Fibroblast of lung (primary cell): ENCODE measurements at regions not wholly inside any gene's neighbourhood (a gene's known extent, or its start where the extent isn't known, plus 50 kb on each side); places are given as distances from the start of the nearest gene placed in this dataset.
"Not testable (repeated sequence)": the region's sequence is repeated elsewhere in the genome, so short reads cannot be mapped to it uniquely, and the experiment has no call there.

ENCODE experiments used
- DNase-seq, 2 donors: peaks; one replicate each; pipeline versions ENCODE4 v3.0.0 to v3.0.0-alpha.2; 2010; ENCODE audit warnings: low read depth in 2 of 2
- H2AFZ ChIP-seq: 2 replicates; pipeline ENCODE4 v1.5.1; 2012; ENCODE audit warnings: low read length, control low read depth, inconsistent platforms
- H3K27ac ChIP-seq: 2 replicates; pipeline ENCODE4 v1.5.1; 2011; ENCODE audit warnings: low read length, control low read depth; ENCODE audit not compliant: insufficient read depth
- H3K27me3 ChIP-seq: 2 replicates; pipeline ENCODE4 v1.5.1; 2011; ENCODE audit warnings: mild to moderate bottlenecking, low read length; ENCODE audit not compliant: control insufficient read depth, insufficient read depth
- H3K36me3 ChIP-seq: 2 replicates; pipeline ENCODE4 v1.5.1; 2011; ENCODE audit warnings: low read length; ENCODE audit not compliant: control insufficient read depth, insufficient read depth
- H3K4me1 ChIP-seq: 2 replicates; pipeline ENCODE4 v1.5.1; 2011; ENCODE audit warnings: low read length; ENCODE audit not compliant: control insufficient read depth, insufficient read depth; ENCODE audit errors: extremely low read depth
- H3K4me2 ChIP-seq: 2 replicates; pipeline ENCODE4 v1.5.1; 2011; ENCODE audit warnings: low read length, control low read depth; ENCODE audit not compliant: insufficient read depth; ENCODE audit errors: extremely low read depth
- H3K4me3 ChIP-seq, 4 experiments: fragments of 200-600 bp in 1 of 4; sonication (generic) in 1 of 4; replicated peaks in 1 of 4; 2 replicates each; pipeline ENCODE4 v1.5.1; 2011 to 2016; ENCODE audit warnings: low read length in 4 of 4, low read depth in 3 of 4, mild to moderate bottlenecking in 3 of 4, control low read depth in 2 of 4, inconsistent platforms in 1 of 4, mixed read lengths in 1 of 4; ENCODE audit not compliant: insufficient read depth in 1 of 4; ENCODE audit errors: control extremely low read depth in 1 of 4
- H3K79me2 ChIP-seq: 2 replicates; pipeline ENCODE4 v1.5.1; 2012; ENCODE audit warnings: mild to moderate bottlenecking, low read length, inconsistent platforms; ENCODE audit not compliant: control insufficient read depth, insufficient read depth
- H3K9ac ChIP-seq: 2 replicates; pipeline ENCODE4 v1.5.1; 2011; ENCODE audit warnings: mild to moderate bottlenecking, low read length, control low read depth; ENCODE audit not compliant: insufficient read depth
- H3K9me3 ChIP-seq: 2 replicates; pipeline ENCODE4 v1.5.1; 2012; ENCODE audit warnings: low read depth, low read length; ENCODE audit not compliant: control insufficient read depth, insufficient read depth
- H4K20me1 ChIP-seq: 2 replicates; pipeline ENCODE4 v1.5.1; 2011; ENCODE audit warnings: low read length; ENCODE audit not compliant: control insufficient read depth, insufficient read depth; ENCODE audit errors: extremely low read depth
- EZH2 ChIP-seq: IDR thresholded peaks from 2 replicates; pipeline ENCODE4 v1.5.1; 2012; ENCODE audit warnings: low read length, control low read depth, mild to moderate bottlenecking; ENCODE audit errors: missing control alignments
- TF ChIP-seq, protein P1 (sequence below), 2 donors: IDR thresholded peaks in 1 of 2; conservative IDR thresholded peaks in 1 of 2; 1 replicate in 1 of 2; 2 replicates in 1 of 2; pipeline ENCODE4 v1.5.1; 2011 to 2012; ENCODE audit warnings: low read length in 2 of 2, control low read depth in 1 of 2, inconsistent platforms in 1 of 2, low read depth in 1 of 2, mild to moderate bottlenecking in 1 of 2

DNA sequence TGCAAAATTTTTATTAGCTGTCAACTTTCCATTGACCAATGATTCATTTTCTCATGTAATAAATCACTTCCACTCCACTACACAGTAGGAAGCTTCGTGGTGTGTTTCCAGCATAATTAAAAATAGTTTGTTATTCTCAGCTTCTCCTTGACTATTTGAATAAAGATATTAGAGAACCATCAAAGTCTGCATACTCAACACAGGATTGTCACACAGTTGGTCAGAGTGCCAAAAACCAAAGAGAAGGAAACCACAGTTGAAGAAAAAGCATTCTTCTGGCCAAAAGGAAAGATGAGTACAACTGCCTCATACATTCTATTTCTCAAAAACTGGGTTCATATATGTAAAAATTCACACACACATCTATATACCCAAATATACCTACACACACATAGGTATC, 455.1 kb upstream of the HSF2 start:
- H2AFZ ChIP-seq = no peak overlapping the region
- no peak overlapping the region for H3K4me3 ChIP-seq
- no peaks in the 10 kb centered on the region for H3K4me1 ChIP-seq
- peak in 1 of 2 donors; percentile 77 for DNase-seq
- H3K4me2 ChIP-seq = no peak overlapping the region
- H3K27ac ChIP-seq = no peak overlapping the region
- TF ChIP-seq EZH2 = no peak
- TF ChIP-seq, protein P1, sequence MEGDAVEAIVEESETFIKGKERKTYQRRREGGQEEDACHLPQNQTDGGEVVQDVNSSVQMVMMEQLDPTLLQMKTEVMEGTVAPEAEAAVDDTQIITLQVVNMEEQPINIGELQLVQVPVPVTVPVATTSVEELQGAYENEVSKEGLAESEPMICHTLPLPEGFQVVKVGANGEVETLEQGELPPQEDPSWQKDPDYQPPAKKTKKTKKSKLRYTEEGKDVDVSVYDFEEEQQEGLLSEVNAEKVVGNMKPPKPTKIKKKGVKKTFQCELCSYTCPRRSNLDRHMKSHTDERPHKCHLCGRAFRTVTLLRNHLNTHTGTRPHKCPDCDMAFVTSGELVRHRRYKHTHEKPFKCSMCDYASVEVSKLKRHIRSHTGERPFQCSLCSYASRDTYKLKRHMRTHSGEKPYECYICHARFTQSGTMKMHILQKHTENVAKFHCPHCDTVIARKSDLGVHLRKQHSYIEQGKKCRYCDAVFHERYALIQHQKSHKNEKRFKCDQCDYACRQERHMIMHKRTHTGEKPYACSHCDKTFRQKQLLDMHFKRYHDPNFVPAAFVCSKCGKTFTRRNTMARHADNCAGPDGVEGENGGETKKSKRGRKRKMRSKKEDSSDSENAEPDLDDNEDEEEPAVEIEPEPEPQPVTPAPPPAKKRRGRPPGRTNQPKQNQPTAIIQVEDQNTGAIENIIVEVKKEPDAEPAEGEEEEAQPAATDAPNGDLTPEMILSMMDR (conservative IDR thresholded peaks at IDR 0.05 in 1 of 2, IDR thresholded peaks at IDR 0.05 in 1 of 2; ENCODE audit: low read depth in 1 of 2, low read length in 2 of 2) = no peak
- no peaks in the 10 kb centered on the region for H3K9me3 ChIP-seq
- H3K36me3 ChIP-seq = no peaks in the 10 kb centered on the region
- no peaks in the 10 kb centered on the region for H3K79me2 ChIP-seq
- no peaks in the 10 kb centered on the region for H3K27me3 ChIP-seq
- no peak overlapping the region for H3K9ac ChIP-seq
- H4K20me1 ChIP-seq = no peaks in the 10 kb centered on the region

DNA sequence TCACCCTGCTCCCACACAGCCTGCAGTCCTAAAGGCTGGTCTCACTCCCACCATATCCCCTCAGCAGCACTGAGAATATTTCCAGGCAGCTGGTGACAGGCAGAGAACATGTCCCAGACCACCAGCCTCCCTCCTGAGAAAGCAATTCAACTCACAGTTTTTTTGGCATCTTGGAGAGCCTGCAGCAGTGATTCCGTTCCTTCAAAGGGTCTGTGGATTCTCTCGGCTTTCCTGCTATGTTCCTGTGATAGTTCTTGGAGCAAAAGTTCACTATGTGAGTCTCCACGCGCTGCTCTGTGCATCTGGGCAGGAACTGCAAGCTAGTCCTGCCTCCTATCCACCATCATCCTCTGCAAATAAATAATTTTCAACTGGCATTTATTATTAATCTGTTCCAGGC, 448.3 kb upstream of the HSF2 start:
- H3K4me1 ChIP-seq = no peaks in the 10 kb centered on the region
- H3K27ac ChIP-seq = no peak overlapping the region
- H3K9ac ChIP-seq = no peak overlapping the region
- no peaks in the 10 kb centered on the region for H3K36me3 ChIP-seq
- no peaks in the 10 kb centered on the region for H4K20me1 ChIP-seq
- no peaks in the 10 kb centered on the region for H3K27me3 ChIP-seq
- H3K79me2 ChIP-seq = no peaks in the 10 kb centered on the region
- no peak overlapping the region for H3K4me3 ChIP-seq
- no peak overlapping the region for H3K4me2 ChIP-seq
- H2AFZ ChIP-seq = no peak overlapping the region
- no peak for TF ChIP-seq EZH2
- TF ChIP-seq, protein P1 (conservative IDR thresholded peaks at IDR 0.05 in 1 of 2, IDR thresholded peaks at IDR 0.05 in 1 of 2; ENCODE audit: low read depth in 1 of 2, low read length in 2 of 2) = no peak
- no peaks in the 10 kb centered on the region for H3K9me3 ChIP-seq
- no peak for DNase-seq

DNA sequence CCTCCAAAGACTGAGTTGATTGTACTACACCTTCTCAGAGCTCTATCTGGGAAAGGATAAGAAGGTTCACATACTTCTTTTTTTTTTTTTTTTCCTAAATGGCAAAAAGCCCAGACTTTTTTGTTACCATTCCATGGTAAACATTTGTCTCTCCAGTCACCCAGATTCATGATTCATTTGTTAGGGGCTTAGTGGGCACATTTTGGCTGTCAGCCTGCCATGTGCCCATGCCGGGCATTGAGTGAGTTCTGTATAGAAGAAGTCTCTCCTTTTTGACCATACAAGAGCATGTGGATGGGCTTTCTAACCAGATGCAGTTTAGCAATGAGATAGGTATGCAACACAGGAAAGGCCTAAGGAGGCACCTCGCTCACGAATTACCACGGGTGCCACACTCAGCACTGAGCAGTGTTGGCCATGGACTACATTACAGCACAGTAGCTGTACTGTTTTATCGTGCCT, 447.5 kb upstream of the HSF2 start:
- Histone ChIP-seq H3K27ac (no peak overlapping the region), H3K27me3 (no peaks in the 10 kb centered on the region), H3K79me2 (no peaks in the 10 kb centered on the region), H3K36me3 (no peaks in the 10 kb centered on the region), H3K9ac (no peak overlapping the region), H3K9me3 (no peaks in the 10 kb centered on the region), H3K4me1 (no peaks in the 10 kb centered on the region), H3K4me2 (no peak overlapping the region), H3K4me3 (no peak overlapping the region), H4K20me1 (no peaks in the 10 kb centered on the region), H2AFZ (no peak overlapping the region)
- peak; percentile 61 to 90 for DNase-seq
- TF ChIP-seq, protein P1 (conservative IDR thresholded peaks at IDR 0.05 in 1 of 2, IDR thresholded peaks at IDR 0.05 in 1 of 2; ENCODE audit: low read depth in 1 of 2, low read length in 2 of 2) = no peak
- TF ChIP-seq EZH2 = no peak

DNA sequence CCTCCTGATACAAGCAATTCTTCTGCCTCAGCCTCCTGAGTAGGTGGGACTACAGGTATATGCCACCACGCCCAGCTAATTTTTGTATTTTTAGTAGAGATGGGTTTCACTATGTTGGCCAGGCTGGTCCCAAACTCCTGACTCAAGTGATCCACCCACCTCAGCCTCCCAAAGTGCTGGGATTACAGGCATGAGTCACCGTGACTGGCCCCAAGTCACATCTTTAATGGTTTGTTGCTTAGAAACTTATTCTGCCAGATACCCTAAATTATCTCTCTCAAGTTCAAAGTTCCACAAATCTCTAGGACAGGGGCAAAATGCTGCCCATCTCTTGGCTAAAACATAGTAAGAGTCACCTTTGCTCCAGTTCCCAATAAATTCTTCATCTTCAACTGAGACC, 444.1 kb upstream of the HSF2 start:
- not testable (repeated sequence) for H3K36me3 ChIP-seq, DNase-seq, H3K79me2 ChIP-seq, H3K27me3 ChIP-seq, H4K20me1 ChIP-seq, H3K4me3 ChIP-seq, H3K9ac ChIP-seq, H3K4me2 ChIP-seq, H3K4me1 ChIP-seq, H2AFZ ChIP-seq, H3K9me3 ChIP-seq, H3K27ac ChIP-seq
